ENCODE measurements at regions not wholly inside any gene's neighbourhood (a gene's known extent, or its start where the extent isn't known, plus 50 kb on each side); places are given as distances from the start of the nearest gene placed in this dataset.
"Not testable (repeated sequence)": the region's sequence is repeated elsewhere in the genome, so short reads cannot be mapped to it uniquely, and the experiment has no call there.

GRCh38 chr1:102500758-102501157, 504.0 kb upstream of the OLFM3 start:
- DNase-seq (ENCODE audit: low read depth) = no peak

- DNase-seq (ENCODE audit: low read depth) = peak; percentile 67
These were observed 502.2 kb upstream of the OLFM3 start for GRCh38 chr1:102498929-102499328.

- DNase-seq (ENCODE audit: low read depth) = peak; percentile 6
These were observed 501.1 kb upstream of the OLFM3 start for GRCh38 chr1:102497810-102498209.

GRCh38 chr1:102472520-102472919, 475.8 kb upstream of the OLFM3 start:
- DNase-seq (ENCODE audit: low read depth) = no peak

GRCh38 chr1:102470767-102471166, 474.0 kb upstream of the OLFM3 start:
- no peak for DNase-seq (ENCODE audit: low read depth)

GRCh38 chr1:102466487-102466886, 469.8 kb upstream of the OLFM3 start:
- no peak for DNase-seq (ENCODE audit: low read depth)

GRCh38 chr1:102463328-102463727, 466.6 kb upstream of the OLFM3 start:
- DNase-seq (ENCODE audit: low read depth) = peak; percentile 13

- not testable (repeated sequence) for DNase-seq (ENCODE audit: low read depth)
These were observed 445.6 kb upstream of the OLFM3 start for GRCh38 chr1:102442317-102442716.

- DNase-seq (ENCODE audit: low read depth) = no peak
These were observed 438.8 kb upstream of the OLFM3 start for GRCh38 chr1:102435483-102435882.

- peak; percentile 27 for DNase-seq (ENCODE audit: low read depth)
These were observed 437.7 kb upstream of the OLFM3 start for GRCh38 chr1:102434421-102434820.

- DNase-seq (ENCODE audit: low read depth) = no peak
These were observed 434.5 kb upstream of the OLFM3 start for GRCh38 chr1:102431253-102431652.

- no peak for DNase-seq (ENCODE audit: low read depth)
These were observed 423.3 kb upstream of the OLFM3 start for GRCh38 chr1:102420034-102420433.
